ENCODE measurements at regions not wholly inside any gene's neighbourhood (a gene's known extent, or its start where the extent isn't known, plus 50 kb on each side); places are given as distances from the start of the nearest gene placed in this dataset.

- H3K4me1 ChIP-seq (ENCODE audit: control insufficient read depth in 5 of 5, insufficient read depth in 5 of 5, low read length in 5 of 5) = peaks cover 4 to 40% (median 20%) of the 10 kb centered on the region in 5 donors
These were observed 94.7 kb upstream of the ZMIZ1 start for GRCh38 chr10:78973901-78974616.

DNA sequence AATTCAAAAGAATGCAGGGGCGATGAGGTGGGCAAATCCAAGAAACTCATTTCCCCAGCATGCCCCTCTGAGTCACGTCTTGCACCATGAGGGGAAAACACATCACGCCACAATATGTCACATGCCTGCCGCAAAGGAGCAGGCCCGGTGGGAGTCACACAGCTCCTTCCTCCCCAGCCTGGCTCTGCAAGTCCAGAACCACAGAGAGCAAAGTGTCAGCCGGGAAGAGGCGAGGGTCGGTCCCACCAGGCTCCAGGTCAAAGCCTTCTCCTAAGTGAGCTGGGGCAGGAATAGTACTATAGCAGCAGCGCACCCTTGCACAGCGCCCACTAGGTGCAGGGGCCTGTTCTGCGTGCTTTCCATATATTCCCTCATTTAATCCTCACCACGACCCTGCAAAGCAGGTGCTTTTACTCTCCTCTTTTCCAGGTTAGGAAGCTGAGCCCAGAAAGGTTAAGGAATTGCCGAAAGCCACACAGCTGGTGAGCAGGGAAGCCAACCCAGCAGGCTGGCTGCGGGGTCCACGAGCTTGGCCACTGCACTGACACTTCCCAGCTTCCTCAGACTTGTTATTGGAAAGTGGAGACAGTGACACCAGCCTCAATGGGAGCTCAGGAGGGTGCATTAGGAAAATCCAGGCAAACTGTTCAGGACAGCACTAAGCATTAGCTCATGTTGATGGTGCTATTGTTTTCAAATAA lies 94.0 kb upstream of the ZMIZ1 start:
- Histone ChIP-seq H3K36me3 (ENCODE audit: control insufficient read depth in 4 of 4, insufficient read depth in 4 of 4, low read length in 4 of 4) (no peaks in the 10 kb centered on the region), H3K9ac (ENCODE audit: insufficient read depth in 1 of 2, low read length in 2 of 2) (peak overlapping the region in 1 of 2 donors; percentile 79), H3K9me3 (ENCODE audit: control insufficient read depth in 4 of 4, insufficient read depth in 3 of 4, low read length in 3 of 4) (no peaks in the 10 kb centered on the region), H3K4me3 (no peak overlapping the region), H3K27me3 (ENCODE audit: control insufficient read depth in 3 of 3, insufficient read depth in 3 of 3, low read length in 2 of 3) (no peaks in the 10 kb centered on the region), H3K27ac (ENCODE audit: low read depth in 1 of 2, low read length in 1 of 2) (peak overlapping the region; percentile 73 to 75), H3K4me1 (ENCODE audit: control insufficient read depth in 5 of 5, insufficient read depth in 5 of 5, low read length in 5 of 5) (peaks cover 4 to 42% (median 20%) of the 10 kb centered on the region in 5 donors)
- TF ChIP-seq, protein P1, sequence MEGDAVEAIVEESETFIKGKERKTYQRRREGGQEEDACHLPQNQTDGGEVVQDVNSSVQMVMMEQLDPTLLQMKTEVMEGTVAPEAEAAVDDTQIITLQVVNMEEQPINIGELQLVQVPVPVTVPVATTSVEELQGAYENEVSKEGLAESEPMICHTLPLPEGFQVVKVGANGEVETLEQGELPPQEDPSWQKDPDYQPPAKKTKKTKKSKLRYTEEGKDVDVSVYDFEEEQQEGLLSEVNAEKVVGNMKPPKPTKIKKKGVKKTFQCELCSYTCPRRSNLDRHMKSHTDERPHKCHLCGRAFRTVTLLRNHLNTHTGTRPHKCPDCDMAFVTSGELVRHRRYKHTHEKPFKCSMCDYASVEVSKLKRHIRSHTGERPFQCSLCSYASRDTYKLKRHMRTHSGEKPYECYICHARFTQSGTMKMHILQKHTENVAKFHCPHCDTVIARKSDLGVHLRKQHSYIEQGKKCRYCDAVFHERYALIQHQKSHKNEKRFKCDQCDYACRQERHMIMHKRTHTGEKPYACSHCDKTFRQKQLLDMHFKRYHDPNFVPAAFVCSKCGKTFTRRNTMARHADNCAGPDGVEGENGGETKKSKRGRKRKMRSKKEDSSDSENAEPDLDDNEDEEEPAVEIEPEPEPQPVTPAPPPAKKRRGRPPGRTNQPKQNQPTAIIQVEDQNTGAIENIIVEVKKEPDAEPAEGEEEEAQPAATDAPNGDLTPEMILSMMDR (IDR thresholded peaks at IDR 0.05; ENCODE audit: control extremely low read depth, extremely low read depth) = peak; percentile 20
- ATAC-seq (ENCODE audit: insufficient read depth, low FRiP score) (peak; percentile 6), DNase-seq (peak in 2 of 3 donors; percentile 66 to 75)
- 27 to 34% methylated on average over 15 of the region's 15 CpGs for WGBS, 2 donors

More at GRCh38 chr10:78973901-78974616, 94.7 kb upstream of the ZMIZ1 start:
- Histone ChIP-seq H3K4me3 (no peak overlapping the region), H3K9ac (ENCODE audit: insufficient read depth in 1 of 2, low read length in 2 of 2) (peak overlapping the region; percentile 41 to 79), H3K9me3 (ENCODE audit: control insufficient read depth in 4 of 4, insufficient read depth in 3 of 4, low read length in 3 of 4) (no peaks in the 10 kb centered on the region), H3K27me3 (ENCODE audit: control insufficient read depth in 3 of 3, insufficient read depth in 3 of 3, low read length in 2 of 3) (no peaks in the 10 kb centered on the region), H3K27ac (ENCODE audit: low read depth in 1 of 2, low read length in 1 of 2) (peak overlapping the region; percentile 73 to 75), H3K36me3 (ENCODE audit: control insufficient read depth in 4 of 4, insufficient read depth in 4 of 4, low read length in 4 of 4) (no peaks in the 10 kb centered on the region)
- ATAC-seq (ENCODE audit: insufficient read depth, low FRiP score) = peak; percentile 53
- TF ChIP-seq, protein P1 (IDR thresholded peaks at IDR 0.05; ENCODE audit: control extremely low read depth, extremely low read depth) = no peak
- 1 to 2% methylated on average over 21 to 42 of the region's 42 CpGs for WGBS, 2 donors
- DNase-seq = peak; percentile 87 to 95 (median 94)

DNA sequence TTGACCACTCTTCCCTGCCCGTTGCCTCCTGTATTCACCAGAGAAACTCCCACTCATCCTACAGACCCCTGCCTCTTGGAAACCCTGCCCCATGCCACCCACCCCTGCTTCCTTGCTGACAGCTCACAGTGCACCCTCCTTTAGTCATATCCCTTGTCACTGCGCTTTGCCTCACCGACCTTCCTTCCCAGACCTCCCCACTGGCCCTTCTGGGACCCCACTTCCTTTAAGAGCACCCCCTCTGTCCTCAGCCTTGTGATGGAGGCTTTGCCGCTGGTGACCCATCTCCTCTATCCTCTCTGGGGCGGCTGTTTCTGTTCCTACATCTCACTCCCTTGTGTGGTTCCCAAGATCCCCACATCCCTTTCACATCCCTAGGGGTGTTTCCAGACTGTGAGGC lies 92.8 kb upstream of the ZMIZ1 start:
- Histone ChIP-seq H3K9me3 (ENCODE audit: control insufficient read depth in 4 of 4, insufficient read depth in 3 of 4, low read length in 3 of 4) (no peaks in the 10 kb centered on the region), H3K9ac (ENCODE audit: insufficient read depth in 1 of 2, low read length in 2 of 2) (no peak overlapping the region), H3K27ac (ENCODE audit: low read depth in 1 of 2, low read length in 1 of 2) (no peak overlapping the region), H3K4me1 (ENCODE audit: control insufficient read depth in 5 of 5, insufficient read depth in 5 of 5, low read length in 5 of 5) (peaks cover 4 to 50% (median 20%) of the 10 kb centered on the region in 5 donors), H3K27me3 (ENCODE audit: control insufficient read depth in 3 of 3, insufficient read depth in 3 of 3, low read length in 2 of 3) (no peaks in the 10 kb centered on the region), H3K4me3 (no peak overlapping the region), H3K36me3 (ENCODE audit: control insufficient read depth in 4 of 4, insufficient read depth in 4 of 4, low read length in 4 of 4) (no peaks in the 10 kb centered on the region)
- ATAC-seq (ENCODE audit: insufficient read depth, low FRiP score) (no peak), DNase-seq (no peak)
- TF ChIP-seq, protein P1 (IDR thresholded peaks at IDR 0.05; ENCODE audit: control extremely low read depth, extremely low read depth) = no peak
- WGBS, 2 donors = 94 to 95% methylated on average over 5 of the region's 5 CpGs

All from lung (tissue), 11 donors.